DOHH2 (cell line): ENCODE measurements at regions not wholly inside any gene's neighbourhood (a gene's known extent, or its start where the extent isn't known, plus 50 kb on each side); places are given as distances from the start of the nearest gene placed in this dataset.
A peak's percentile ranks its signal among the peaks of the same experiment; 100 is the strongest.

Source experiments
- H3F3A ChIP-seq: fragments of 200-600 bp; sonication (generic), shearing (Covaris generic); 2 replicates; pipeline ENCODE4 v1.6.0; 2016; ENCODE audit warnings: antibody characterized with exemption, mild to moderate bottlenecking; ENCODE audit not compliant: control insufficient read depth, insufficient read depth
- H3K27ac ChIP-seq: fragments of 200-600 bp; sonication (generic); 2 replicates; pipeline ENCODE4 v1.5.1; 2014; ENCODE audit warnings: low read depth, mild to moderate bottlenecking, low read length, moderate library complexity
- H3K27me3 ChIP-seq: fragments of 200-600 bp; sonication (generic); 2 replicates; pipeline ENCODE4 v1.6.1; 2014; ENCODE audit warnings: mild to moderate bottlenecking, low read length, mixed read lengths; ENCODE audit not compliant: control insufficient read depth
- H3K36me3 ChIP-seq: fragments of 200-600 bp; sonication (generic); 2 replicates; pipeline ENCODE4 v1.6.1; 2014; ENCODE audit warnings: mild to moderate bottlenecking, low read length, moderate library complexity, mixed read lengths; ENCODE audit not compliant: control insufficient read depth
- H3K4me1 ChIP-seq: fragments of 200-600 bp; sonication (generic); 2 replicates; pipeline ENCODE4 v1.6.1; 2014; ENCODE audit warnings: mild to moderate bottlenecking, low read length, mixed read lengths; ENCODE audit not compliant: control insufficient read depth
- H3K4me2 ChIP-seq: fragments of 200-600 bp; sonication (generic); 2 replicates; pipeline ENCODE4 v1.6.0; 2014; ENCODE audit warnings: mild to moderate bottlenecking, low read length, moderate library complexity
- H3K4me3 ChIP-seq: fragments of 200-600 bp; sonication (generic); 2 replicates; pipeline ENCODE4 v1.5.1; 2014; ENCODE audit warnings: mild to moderate bottlenecking, low read length, mixed read lengths
- H3K79me2 ChIP-seq: fragments of 200-600 bp; sonication (generic); 2 replicates; pipeline ENCODE4 v1.6.1; 2014; ENCODE audit warnings: mild to moderate bottlenecking, low read length, mixed read lengths; ENCODE audit not compliant: control insufficient read depth
- H3K9me2 ChIP-seq: fragments of 200-600 bp; sonication (generic); replicated peaks from 2 replicates; pipeline ENCODE4 v1.6.1; 2014; ENCODE audit warnings: mild to moderate bottlenecking, low read length, mixed read lengths; ENCODE audit not compliant: control insufficient read depth
- H3K9me3 ChIP-seq: fragments of 200-600 bp; sonication (generic); 2 replicates; pipeline ENCODE4 v1.6.1; 2014; ENCODE audit warnings: antibody characterized with exemption, low read length, mixed read lengths; ENCODE audit not compliant: control insufficient read depth, insufficient read depth
- H4K20me1 ChIP-seq: fragments of 200-600 bp; sonication (generic); 2 replicates; pipeline ENCODE4 v1.6.0; 2014; ENCODE audit warnings: low read depth, mild to moderate bottlenecking, antibody characterized with exemption, low read length, moderate library complexity; ENCODE audit not compliant: control insufficient read depth, insufficient read depth
- CTCF ChIP-seq: fragments of 200-600 bp; sonication (generic); IDR thresholded peaks from one replicate; pipeline ENCODE4 v1.5.1; 2014; ENCODE audit warnings: antibody characterized with exemption, mild to moderate bottlenecking, low read depth, low read length; ENCODE audit not compliant: poor library complexity, severe bottlenecking
- EZH2phosphoT487 ChIP-seq: fragments of 200-600 bp; sonication (generic); IDR thresholded peaks from 2 replicates; pipeline ENCODE4 v1.6.1; 2017; ENCODE audit warnings: borderline replicate concordance, mild to moderate bottlenecking, antibody characterized with exemption, low read length, moderate library complexity, mixed read lengths

GRCh38 chr2:40844353-40845277 is 392.7 kb upstream of the SLC8A1 start:
- Histone ChIP-seq H4K20me1 (no peaks in the 10 kb centered on the region), H3K79me2 (no peaks in the 10 kb centered on the region), H3K4me2 (no peak overlapping the region), H3K27ac (no peak overlapping the region), H3K9me2 (no peaks in the 10 kb centered on the region), H3K9me3 (no peaks in the 10 kb centered on the region), H3K36me3 (no peaks in the 10 kb centered on the region), H3K27me3 (no peaks in the 10 kb centered on the region), H3K4me3 (no peak overlapping the region), H3K4me1 (no peaks in the 10 kb centered on the region), H3F3A (no peaks in the 10 kb centered on the region)
- TF ChIP-seq EZH2phosphoT487 (no peak), CTCF (peak; percentile 36)

GRCh38 chr2:40851661-40852060 is 399.8 kb upstream of the SLC8A1 start:
- H3K4me3 ChIP-seq = no peak overlapping the region
- H3K36me3 ChIP-seq = no peaks in the 10 kb centered on the region
- no peaks in the 10 kb centered on the region for H3K27me3 ChIP-seq
- H3K9me3 ChIP-seq = no peaks in the 10 kb centered on the region
- no peaks in the 10 kb centered on the region for H4K20me1 ChIP-seq
- TF ChIP-seq EZH2phosphoT487 (no peak), CTCF (no peak)
- H3K4me1 ChIP-seq = no peaks in the 10 kb centered on the region; the same call in 1 of the 2 replicates
- no peaks in the 10 kb centered on the region for H3K9me2 ChIP-seq
- no peaks in the 10 kb centered on the region for H3K79me2 ChIP-seq
- no peaks in the 10 kb centered on the region for H3F3A ChIP-seq
- H3K4me2 ChIP-seq = no peak overlapping the region
- no peak overlapping the region for H3K27ac ChIP-seq

GRCh38 chr2:40859617-40860016 is 407.7 kb upstream of the SLC8A1 start:
- Histone ChIP-seq H3F3A (no peaks in the 10 kb centered on the region), H3K9me2 (no peaks in the 10 kb centered on the region), H3K4me1 (no peaks in the 10 kb centered on the region), H3K79me2 (no peaks in the 10 kb centered on the region), H3K36me3 (no peaks in the 10 kb centered on the region), H4K20me1 (no peaks in the 10 kb centered on the region), H3K4me2 (no peak overlapping the region), H3K4me3 (no peak overlapping the region), H3K9me3 (no peaks in the 10 kb centered on the region), H3K27me3 (peaks cover 3% of the 10 kb centered on the region; the same call in 1 of the 2 replicates), H3K27ac (no peak overlapping the region)
- TF ChIP-seq CTCF = no peak
- no peak for TF ChIP-seq EZH2phosphoT487
